IMR-90 (cell line): ENCODE measurements at regions not wholly inside any gene's neighbourhood (a gene's known extent, or its start where the extent isn't known, plus 50 kb on each side); places are given as distances from the start of the nearest gene placed in this dataset.

Experiments used
- ATAC-seq: fragments of 200-7000 bp; cut with Tn5 transposase; 2 replicates; pipeline ENCODE4 v1.9.1; 2020; ENCODE audit warnings: low read depth, mild to moderate bottlenecking, moderate library complexity
- BruUV-seq: library from RNA; stranded (reverse); fragments of 400-500 nt; replicated peaks from 2 replicates; lab custom pipeline; 2021; lab: Mats Ljungman, UMichigan
- CTCF ChIA-PET: fragments of 300-600 bp; formaldehyde crosslinking; extraction: SDS; loops from one replicate; lab custom pipeline; 2021; ENCODE audit warnings: antibody characterized with exemption; lab: Yijun Ruan, JAX
- POLR2A ChIA-PET: fragments of 300-600 bp; sonication (Branson Sonifier 250); formaldehyde crosslinking; loops from one replicate; lab custom pipeline; 2022; ENCODE audit warnings: antibody characterized with exemption; ENCODE audit not compliant: unreplicated experiment; lab: Charles Lee
- DNase-seq: peaks from one replicate; pipeline ENCODE4 v3.0.0; 2013
- H2AFZ ChIP-seq: replicated peaks from 2 replicates; pipeline ENCODE3; 2013; ENCODE audit warnings: low read length, mild to moderate bottlenecking; ENCODE audit not compliant: poor library complexity
- H2AK5ac ChIP-seq: 2 replicates; pipeline ENCODE4 v1.6.1; 2013; ENCODE audit warnings: low read depth, low read length, inconsistent platforms
- H2AK9ac ChIP-seq: replicated peaks from 2 replicates; pipeline ENCODE3; 2013; ENCODE audit warnings: mild to moderate bottlenecking, low read depth, low read length, moderate library complexity; ENCODE audit not compliant: poor library complexity
- H2BK120ac ChIP-seq: 2 replicates; pipeline ENCODE4 v1.6.1; 2013; ENCODE audit warnings: low read depth, low read length, inconsistent platforms
- H2BK15ac ChIP-seq: 3 replicates; pipeline ENCODE4 v1.6.1; 2013; ENCODE audit warnings: low read depth, low read length, inconsistent platforms
- H2BK20ac ChIP-seq: 2 replicates; pipeline ENCODE4 v1.6.1; 2013; ENCODE audit warnings: low read depth, mild to moderate bottlenecking, inconsistent platforms, low read length, moderate library complexity
- H2BK5ac ChIP-seq: 2 replicates; pipeline ENCODE4 v1.6.1; 2013; ENCODE audit warnings: mild to moderate bottlenecking, low read depth, low read length, inconsistent platforms; ENCODE audit not compliant: poor library complexity, severe bottlenecking
- H3K14ac ChIP-seq: replicated peaks from 2 replicates; pipeline ENCODE4 v1.6.1; 2013; ENCODE audit warnings: low read depth, low read length, inconsistent platforms
- H3K18ac ChIP-seq: 2 replicates; pipeline ENCODE4 v1.6.1; 2013; ENCODE audit warnings: low read depth, low read length, control low read depth
- H3K23ac ChIP-seq: 2 replicates; pipeline ENCODE4 v1.6.1; 2013; ENCODE audit warnings: low read depth, low read length, inconsistent platforms
- H3K27ac ChIP-seq: 2 replicates; pipeline ENCODE4 v1.5.1; 2013; ENCODE audit warnings: mild to moderate bottlenecking, control low read depth, low read length; ENCODE audit not compliant: insufficient read depth
- H3K27me3 ChIP-seq: 2 replicates; pipeline ENCODE4 v1.6.1; 2013; ENCODE audit warnings: low read length; ENCODE audit not compliant: control insufficient read depth, insufficient read depth
- H3K36me3 ChIP-seq: 2 replicates; pipeline ENCODE4 v1.6.1; 2013; ENCODE audit warnings: low read length, mixed read lengths; ENCODE audit not compliant: control insufficient read depth, insufficient read depth
- H3K4ac ChIP-seq: 2 replicates; pipeline ENCODE4 v1.6.1; 2013; ENCODE audit warnings: low read depth, low read length, inconsistent platforms
- H3K4me1 ChIP-seq: 2 replicates; pipeline ENCODE4 v1.6.1; 2013; ENCODE audit warnings: low read length, mixed read lengths; ENCODE audit not compliant: control insufficient read depth, insufficient read depth
- H3K4me2 ChIP-seq: 2 replicates; pipeline ENCODE4 v1.6.1; 2013; ENCODE audit warnings: low read depth, mild to moderate bottlenecking, control low read depth, low read length, moderate library complexity
- H3K4me3 ChIP-seq: 2 replicates; pipeline ENCODE4 v1.5.1; 2013; ENCODE audit warnings: low read depth, mild to moderate bottlenecking, control low read depth, low read length, moderate library complexity; ENCODE audit not compliant: insufficient read depth
- H3K56ac ChIP-seq: 2 replicates; pipeline ENCODE4 v1.6.1; 2013; ENCODE audit warnings: low read length, inconsistent platforms; ENCODE audit not compliant: insufficient read depth; ENCODE audit errors: extremely low read depth
- H3K79me1 ChIP-seq, 2 experiments: 2 replicates each; pipeline ENCODE4 v1.6.1; 2013; ENCODE audit warnings: low read length in 2 of 2, inconsistent platforms in 1 of 2, low read depth in 1 of 2
- H3K9ac ChIP-seq: 2 replicates; pipeline ENCODE4 v1.6.1; 2013; ENCODE audit warnings: low read depth, low read length, control low read depth
- H3K9me1 ChIP-seq: 2 replicates; pipeline ENCODE4 v1.6.1; 2013; ENCODE audit warnings: low read length, inconsistent platforms; ENCODE audit not compliant: insufficient read depth
- H3K9me3 ChIP-seq: 2 replicates; pipeline ENCODE4 v1.6.1; 2013; ENCODE audit warnings: low read length; ENCODE audit not compliant: control insufficient read depth, insufficient read depth
- H4K20me1 ChIP-seq: 2 replicates; pipeline ENCODE4 v1.6.1; 2013; ENCODE audit warnings: low read length, inconsistent platforms; ENCODE audit not compliant: insufficient read depth
- H4K5ac ChIP-seq: 2 replicates; pipeline ENCODE4 v1.6.1; 2013; ENCODE audit warnings: mild to moderate bottlenecking, low read depth, low read length, control low read depth
- H4K8ac ChIP-seq, 2 experiments: 2 replicates each; pipeline ENCODE4 v1.6.1; 2013; ENCODE audit warnings: low read depth in 2 of 2, low read length in 2 of 2, control low read depth in 1 of 2, inconsistent platforms in 1 of 2
- H4K91ac ChIP-seq: 2 replicates; pipeline ENCODE4 v1.6.1; 2013; ENCODE audit warnings: low read depth, low read length, inconsistent platforms; ENCODE audit not compliant: insufficient read depth
- CHD1 ChIP-seq: IDR thresholded peaks from 2 replicates; pipeline ENCODE4 v1.6.1; 2012; ENCODE audit warnings: low read depth, low read length, improper control_type of control experiment
- MAZ ChIP-seq: IDR thresholded peaks from 2 replicates; pipeline ENCODE4 v1.6.1; 2012; ENCODE audit warnings: low read depth, mild to moderate bottlenecking, low read length, improper control_type of control experiment, moderate library complexity, borderline replicate concordance
- MXI1 ChIP-seq: IDR thresholded peaks from 2 replicates; pipeline ENCODE4 v1.6.1; 2012; ENCODE audit warnings: low read depth, mild to moderate bottlenecking, low read length, moderate library complexity, borderline replicate concordance
- POLR2A ChIP-seq: IDR thresholded peaks from 2 replicates; pipeline ENCODE4 v1.6.1; 2012; ENCODE audit warnings: mild to moderate bottlenecking, low read depth, low read length
- RAD21 ChIP-seq: IDR thresholded peaks from 2 replicates; pipeline ENCODE4 v1.6.1; 2012; ENCODE audit warnings: low read length, improper control_type of control experiment
- SMC3 ChIP-seq: fragments of 150-350 bp; IDR thresholded peaks from 2 replicates; pipeline ENCODE4 v1.6.1; 2016; ENCODE audit warnings: low read depth, mild to moderate bottlenecking, antibody characterized with exemption, low read length, moderate library complexity
- WGBS, 2 experiments: methylation state at CpG; one replicate each; pipeline versions ENCODE4 v1.1.5 to v1.1.7; 2013; ENCODE audit warnings: missing lambda C conversion rate in 2 of 2; ENCODE audit not compliant: insufficient read length in 1 of 2; ENCODE audit errors: extremely low coverage in 2 of 2; 5-methylcytosine and 5-hydroxymethylcytosine counted together
- dilution Hi-C: fragments of 300-500 bp; cut with HindIII; formaldehyde crosslinking; loops from one replicate; pipeline ENCODE4 v1.14.3; 2018; ENCODE audit warnings: low sequenced_read_pairs; ENCODE audit not compliant: unreplicated experiment
- in situ Hi-C: fragments of 300-500 bp; cut with MboI; formaldehyde crosslinking; loops from 3 replicates; pipeline ENCODE4 v1.14.3; 2019; ENCODE audit warnings: low sequenced_read_pairs, inconsistent platforms, mixed read lengths
- intact Hi-C: fragments of 100-400 bp; cut with micrococcal nuclease; formaldehyde crosslinking; loops from 2 replicates; pipeline ENCODE4 v1.10.0; 2022

DNA sequence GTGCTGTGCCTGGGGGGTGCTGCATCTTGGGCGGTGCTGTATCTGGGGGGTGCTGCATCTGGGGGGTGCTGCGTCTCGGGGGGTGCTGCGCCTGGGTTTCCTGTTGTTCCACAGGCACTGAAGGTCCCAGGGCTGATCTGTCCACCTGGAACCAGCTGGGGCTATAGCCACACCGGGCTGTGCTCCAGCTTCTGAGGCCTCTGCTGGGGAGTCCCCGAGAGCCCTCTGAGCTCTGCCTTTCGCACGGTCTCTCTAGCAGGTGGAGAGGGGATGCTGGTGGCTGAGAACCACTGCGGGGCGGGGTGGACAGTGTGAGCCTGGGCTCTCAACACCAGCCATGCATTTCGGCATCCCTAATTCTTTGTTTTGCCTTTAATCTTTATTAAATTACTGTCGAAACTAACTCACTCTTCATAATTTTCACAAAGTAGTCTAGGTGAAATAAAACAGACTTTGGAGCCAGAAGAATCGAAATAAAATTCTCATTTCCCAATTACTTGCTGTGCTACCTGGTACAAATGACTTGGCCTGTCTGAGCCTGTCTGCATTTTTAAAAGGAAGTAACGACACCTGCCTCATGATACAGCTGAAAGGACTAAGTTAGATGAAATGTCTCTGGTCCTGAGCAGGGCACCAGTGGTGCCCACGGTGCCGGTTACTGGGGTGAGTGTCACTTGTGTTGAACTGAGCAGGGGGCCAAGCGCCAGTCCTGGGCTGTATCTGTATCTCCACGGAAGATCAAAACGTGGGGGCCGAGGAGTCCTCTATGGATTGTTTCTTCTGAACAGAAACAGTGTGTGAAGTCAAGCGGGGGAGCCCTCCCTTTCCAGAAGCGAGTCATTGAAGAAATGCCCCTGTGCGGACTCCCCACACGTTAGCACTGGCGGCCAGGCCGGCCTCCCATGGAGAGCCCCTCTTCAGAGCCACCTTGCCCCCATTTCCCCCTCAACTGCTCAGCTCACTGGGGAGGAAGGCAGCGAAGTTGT, 142.0 kb downstream of the ASB1 start:
- H3K4me2 ChIP-seq: no peak overlapping the region
- H3K9ac ChIP-seq: no peak overlapping the region
- H3K4me1 ChIP-seq: no peaks in the 10 kb centered on the region
- H3K27me3 ChIP-seq: peaks cover 18% of the 10 kb centered on the region
- 50% methylated on average over 2 of the region's 27 CpGs; no CpG with 5 or more reads in 1 of the 2 experiments for WGBS, 2 experiments
- no peak overlapping the region for H3K4ac ChIP-seq
- H2BK120ac ChIP-seq: no peak overlapping the region
- no peaks in the 10 kb centered on the region for H3K9me1 ChIP-seq
- no peak overlapping the region for H4K91ac ChIP-seq
- dilution Hi-C loops: no loop called here
- CTCF ChIA-PET: no interaction called here
- POLR2A ChIA-PET: no interaction called here
- no peaks in the 10 kb centered on the region for H3K79me1 ChIP-seq
- H3K14ac ChIP-seq: no peak overlapping the region
- no peak overlapping the region for H2BK5ac ChIP-seq
- no peak overlapping the region for H3K4me3 ChIP-seq
- no TSS peak for BruUV-seq
- no peak overlapping the region for H3K56ac ChIP-seq
- no peak for DNase-seq
- H2AK9ac ChIP-seq: no peak overlapping the region
- H2BK15ac ChIP-seq: no peak overlapping the region
- H4K5ac ChIP-seq: no peak overlapping the region
- no peak overlapping the region for H2BK20ac ChIP-seq
- no peak overlapping the region for H2AK5ac ChIP-seq
- H3K27ac ChIP-seq: no peak overlapping the region
- no peak overlapping the region for H3K18ac ChIP-seq
- ATAC-seq: no peak
- in situ Hi-C loops: no loop called here
- intact Hi-C loops: no loop called here
- no peak overlapping the region for H3K23ac ChIP-seq
- H4K20me1 ChIP-seq: no peaks in the 10 kb centered on the region
- no peaks in the 10 kb centered on the region for H3K9me3 ChIP-seq
- H3K36me3 ChIP-seq: no peaks in the 10 kb centered on the region
- H4K8ac ChIP-seq: no peak overlapping the region
- TF ChIP-seq CHD1 (no peak), MXI1 (no peak), MAZ (no peak), RAD21 (no peak), SMC3 (no peak), POLR2A (no peak)
- no peak overlapping the region for H2AFZ ChIP-seq
